ENCODE measurements at regions not wholly inside any gene's neighbourhood (a gene's known extent, or its start where the extent isn't known, plus 50 kb on each side); places are given as distances from the start of the nearest gene placed in this dataset.
"Not testable (repeated sequence)": the region's sequence is repeated elsewhere in the genome, so short reads cannot be mapped to it uniquely, and the experiment has no call there.

DNA sequence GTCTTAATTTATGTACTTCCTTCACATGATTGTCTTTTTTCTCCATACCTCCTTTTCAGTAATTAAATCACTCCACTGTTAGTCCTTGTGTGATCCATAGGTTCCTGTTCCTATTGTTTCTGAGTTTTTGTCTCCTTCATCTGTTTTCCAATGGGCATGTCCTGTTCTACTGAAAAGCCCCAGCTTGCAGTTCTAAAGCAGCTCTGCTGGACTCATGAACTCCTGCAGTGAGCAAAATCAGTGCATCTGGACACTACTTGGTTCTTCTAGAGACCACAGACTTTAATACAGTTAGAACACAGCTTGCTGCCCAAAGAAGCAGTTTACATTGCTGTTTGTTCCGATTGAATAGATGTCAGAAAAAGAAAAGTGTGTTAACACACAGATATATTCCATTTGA, 593.3 kb upstream of the HS3ST5 start:
- TF ChIP-seq, protein P1, sequence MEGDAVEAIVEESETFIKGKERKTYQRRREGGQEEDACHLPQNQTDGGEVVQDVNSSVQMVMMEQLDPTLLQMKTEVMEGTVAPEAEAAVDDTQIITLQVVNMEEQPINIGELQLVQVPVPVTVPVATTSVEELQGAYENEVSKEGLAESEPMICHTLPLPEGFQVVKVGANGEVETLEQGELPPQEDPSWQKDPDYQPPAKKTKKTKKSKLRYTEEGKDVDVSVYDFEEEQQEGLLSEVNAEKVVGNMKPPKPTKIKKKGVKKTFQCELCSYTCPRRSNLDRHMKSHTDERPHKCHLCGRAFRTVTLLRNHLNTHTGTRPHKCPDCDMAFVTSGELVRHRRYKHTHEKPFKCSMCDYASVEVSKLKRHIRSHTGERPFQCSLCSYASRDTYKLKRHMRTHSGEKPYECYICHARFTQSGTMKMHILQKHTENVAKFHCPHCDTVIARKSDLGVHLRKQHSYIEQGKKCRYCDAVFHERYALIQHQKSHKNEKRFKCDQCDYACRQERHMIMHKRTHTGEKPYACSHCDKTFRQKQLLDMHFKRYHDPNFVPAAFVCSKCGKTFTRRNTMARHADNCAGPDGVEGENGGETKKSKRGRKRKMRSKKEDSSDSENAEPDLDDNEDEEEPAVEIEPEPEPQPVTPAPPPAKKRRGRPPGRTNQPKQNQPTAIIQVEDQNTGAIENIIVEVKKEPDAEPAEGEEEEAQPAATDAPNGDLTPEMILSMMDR (IDR thresholded peaks at IDR 0.05; ENCODE audit: insufficient read depth, low read depth, low read length): no peak
- no peak for DNase-seq (ENCODE audit: low read depth)
- no peak overlapping the region for H3K4me3 ChIP-seq (ENCODE audit: low read depth, low read length)

DNA sequence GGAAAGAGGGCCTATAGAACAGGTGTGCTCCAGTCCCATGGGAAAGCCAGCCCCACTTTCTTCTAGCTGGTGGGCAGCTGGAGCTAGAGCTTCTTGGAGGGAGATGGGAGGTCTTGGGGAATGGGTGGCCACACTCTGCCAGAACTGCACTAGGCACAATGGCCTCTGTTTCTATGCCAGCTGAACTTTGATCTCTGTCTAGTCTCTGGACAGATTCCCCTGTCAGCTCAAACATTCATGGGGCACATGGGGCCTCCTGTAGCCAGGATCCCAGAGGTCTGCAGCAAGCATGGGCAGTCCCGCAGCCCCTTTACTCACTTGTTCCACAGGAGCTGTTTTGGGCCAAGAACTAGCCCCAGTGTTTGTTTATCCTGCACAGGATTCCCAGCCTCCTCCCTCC, 591.3 kb upstream of the HS3ST5 start:
- no peak for DNase-seq (ENCODE audit: low read depth)
- no peak overlapping the region for H3K4me3 ChIP-seq (ENCODE audit: low read depth, low read length)
- TF ChIP-seq, protein P1 (IDR thresholded peaks at IDR 0.05; ENCODE audit: insufficient read depth, low read depth, low read length): no peak

DNA sequence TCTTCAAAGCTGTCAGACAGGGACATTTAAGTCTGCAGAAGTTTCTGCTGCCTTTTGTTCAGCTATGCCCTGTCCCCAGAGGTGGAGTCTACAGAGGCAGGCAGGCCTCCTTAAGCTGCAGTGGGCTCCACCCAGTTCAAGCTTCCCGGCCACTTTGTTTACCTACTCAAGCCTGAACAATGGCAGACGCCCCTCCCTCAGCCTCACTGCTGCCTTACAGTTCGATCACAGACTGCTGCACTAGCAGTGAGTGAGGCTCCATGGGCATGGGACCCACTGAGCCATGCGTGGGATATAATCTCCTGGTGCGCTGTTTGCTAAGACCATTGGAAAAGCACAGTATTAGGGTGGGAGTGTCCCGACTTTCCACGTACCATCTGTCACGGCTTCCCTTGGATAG, 585.9 kb upstream of the HS3ST5 start:
- not testable (repeated sequence) for H3K4me3 ChIP-seq (ENCODE audit: low read depth, low read length); DNase-seq (ENCODE audit: low read depth)

DNA sequence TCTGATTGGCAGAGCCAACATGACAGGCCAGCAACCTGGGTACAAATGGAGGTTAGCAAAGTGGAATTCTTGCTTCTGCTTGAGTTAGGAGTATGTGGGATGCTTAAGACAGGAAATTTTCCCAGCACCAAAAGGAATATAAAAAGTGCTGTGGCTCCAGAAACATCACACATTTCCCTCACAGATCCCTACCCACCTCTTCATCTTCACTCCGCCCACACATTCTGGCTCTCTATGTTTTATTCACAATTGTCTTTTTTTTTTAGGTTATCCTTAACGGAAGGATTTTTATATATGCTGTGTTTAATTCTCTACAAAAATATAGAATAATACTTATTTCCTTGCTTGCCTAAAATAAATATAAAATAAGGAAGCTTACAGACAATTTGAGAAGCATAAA, 563.3 kb upstream of the HS3ST5 start:
- DNase-seq (ENCODE audit: low read depth): no peak
- H3K4me3 ChIP-seq (ENCODE audit: low read depth, low read length): no peak overlapping the region
- TF ChIP-seq, protein P1 (IDR thresholded peaks at IDR 0.05; ENCODE audit: insufficient read depth, low read depth, low read length): no peak

DNA sequence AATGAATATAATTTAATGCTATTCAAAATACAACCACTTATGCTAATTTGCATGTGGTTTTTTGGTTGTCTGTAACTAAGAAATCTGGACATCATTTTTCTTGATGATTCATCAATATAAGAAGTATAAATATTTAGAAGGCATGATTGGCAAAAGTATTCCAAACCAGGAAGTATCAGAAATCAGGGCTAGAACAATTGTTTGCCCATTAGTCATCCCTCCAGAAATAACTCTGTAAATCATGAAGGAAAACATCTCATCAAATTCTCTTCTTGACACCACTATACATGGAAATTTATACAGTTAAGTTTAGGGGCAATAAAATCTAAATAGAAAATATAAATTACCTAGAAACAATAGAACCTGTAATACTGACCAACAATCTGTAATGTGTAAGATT, 554.7 kb upstream of the HS3ST5 start:
- no peak overlapping the region for H3K4me3 ChIP-seq (ENCODE audit: low read depth, low read length)
- TF ChIP-seq, protein P1 (IDR thresholded peaks at IDR 0.05; ENCODE audit: insufficient read depth, low read depth, low read length): no peak
- DNase-seq (ENCODE audit: low read depth): no peak

DNA sequence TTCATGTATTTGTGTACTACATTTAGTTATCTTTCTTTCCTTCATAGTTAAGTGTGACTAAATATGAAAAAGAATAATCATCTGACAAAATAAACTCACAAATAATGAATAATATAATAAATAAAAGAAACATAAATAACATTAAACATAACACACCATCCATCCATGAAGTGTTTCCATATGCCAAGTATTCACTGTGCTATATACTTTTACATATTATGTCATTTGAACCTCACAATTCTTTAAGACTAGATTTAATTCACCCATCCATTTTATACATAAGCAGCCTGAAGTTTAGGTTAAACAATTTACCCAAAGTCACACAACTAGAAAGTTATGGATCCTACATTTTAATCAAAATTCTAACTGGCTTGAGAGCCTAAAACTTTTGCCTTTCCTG, 549.4 kb upstream of the HS3ST5 start:
- H3K4me3 ChIP-seq (ENCODE audit: low read depth, low read length): no peak overlapping the region
- TF ChIP-seq, protein P1 (IDR thresholded peaks at IDR 0.05; ENCODE audit: insufficient read depth, low read depth, low read length): no peak
- DNase-seq (ENCODE audit: low read depth): no peak

DNA sequence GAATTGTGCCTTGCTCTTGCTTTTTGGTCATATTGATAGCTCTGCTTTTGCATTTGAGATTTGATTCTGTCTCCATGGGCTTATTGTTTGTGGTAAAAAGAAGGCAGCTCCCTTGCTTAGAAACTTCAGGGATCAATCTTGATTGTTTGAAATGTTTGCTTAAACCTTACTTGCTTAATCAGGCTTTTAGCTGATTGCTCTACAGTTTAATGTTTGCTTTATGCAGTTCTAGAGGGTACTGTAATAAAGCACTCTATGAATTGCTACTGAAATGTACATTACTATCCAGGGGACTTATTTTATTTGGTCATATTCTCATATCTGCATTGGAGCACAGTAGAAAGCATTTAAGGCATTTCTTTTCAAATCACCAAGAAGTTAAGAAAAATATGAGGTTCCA, 545.4 kb upstream of the HS3ST5 start:
- no peak overlapping the region for H3K4me3 ChIP-seq (ENCODE audit: low read depth, low read length)
- TF ChIP-seq, protein P1 (IDR thresholded peaks at IDR 0.05; ENCODE audit: insufficient read depth, low read depth, low read length): no peak

More for the DNA sequence above, 545.4 kb upstream of the HS3ST5 start:
- no peak for DNase-seq (ENCODE audit: low read depth)

All from fibroblast of villous mesenchyme (primary cell).